GM20000 (cell line): ENCODE measurements at regions not wholly inside any gene's neighbourhood (a gene's known extent, or its start where the extent isn't known, plus 50 kb on each side); places are given as distances from the start of the nearest gene placed in this dataset.
"Not testable (repeated sequence)": the region's sequence is repeated elsewhere in the genome, so short reads cannot be mapped to it uniquely, and the experiment has no call there.

Experiments used
- DNase-seq: peaks from one replicate; pipeline ENCODE4 v3.0.0; 2012; ENCODE audit warnings: low spot score
- TF ChIP-seq, protein P1 (sequence below): IDR thresholded peaks from 2 replicates; pipeline ENCODE4 v1.5.1; 2012; ENCODE audit warnings: mild to moderate bottlenecking, control low read depth; ENCODE audit errors: extremely low read depth, missing control alignments

- DNase-seq = no peak
- TF ChIP-seq, protein P1, sequence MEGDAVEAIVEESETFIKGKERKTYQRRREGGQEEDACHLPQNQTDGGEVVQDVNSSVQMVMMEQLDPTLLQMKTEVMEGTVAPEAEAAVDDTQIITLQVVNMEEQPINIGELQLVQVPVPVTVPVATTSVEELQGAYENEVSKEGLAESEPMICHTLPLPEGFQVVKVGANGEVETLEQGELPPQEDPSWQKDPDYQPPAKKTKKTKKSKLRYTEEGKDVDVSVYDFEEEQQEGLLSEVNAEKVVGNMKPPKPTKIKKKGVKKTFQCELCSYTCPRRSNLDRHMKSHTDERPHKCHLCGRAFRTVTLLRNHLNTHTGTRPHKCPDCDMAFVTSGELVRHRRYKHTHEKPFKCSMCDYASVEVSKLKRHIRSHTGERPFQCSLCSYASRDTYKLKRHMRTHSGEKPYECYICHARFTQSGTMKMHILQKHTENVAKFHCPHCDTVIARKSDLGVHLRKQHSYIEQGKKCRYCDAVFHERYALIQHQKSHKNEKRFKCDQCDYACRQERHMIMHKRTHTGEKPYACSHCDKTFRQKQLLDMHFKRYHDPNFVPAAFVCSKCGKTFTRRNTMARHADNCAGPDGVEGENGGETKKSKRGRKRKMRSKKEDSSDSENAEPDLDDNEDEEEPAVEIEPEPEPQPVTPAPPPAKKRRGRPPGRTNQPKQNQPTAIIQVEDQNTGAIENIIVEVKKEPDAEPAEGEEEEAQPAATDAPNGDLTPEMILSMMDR = no peak
Observed at GRCh38 chr13:86882835-86883234, 788.3 kb upstream of the SLITRK5 start.

DNA sequence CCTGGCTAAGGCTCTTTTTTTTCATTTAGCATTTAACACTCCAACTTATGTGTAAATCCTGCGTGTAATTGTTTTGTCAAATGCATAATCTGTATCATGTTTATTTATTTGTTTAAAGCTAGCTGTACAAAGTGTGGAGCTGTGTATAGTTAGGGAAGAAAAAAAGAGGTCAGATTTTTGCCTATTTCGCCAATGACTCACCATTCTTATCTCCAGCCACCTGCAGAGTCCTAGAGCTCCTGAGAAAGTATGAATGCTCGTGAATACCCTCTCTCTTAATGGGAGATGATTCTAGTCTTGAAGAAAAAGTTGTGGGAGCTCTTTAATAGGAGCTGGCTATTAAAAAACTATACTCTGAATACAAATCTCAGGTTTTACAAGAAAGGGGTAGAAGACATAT is 778.8 kb upstream of the SLITRK5 start:
- DNase-seq = no peak
- TF ChIP-seq, protein P1 = no peak

DNA sequence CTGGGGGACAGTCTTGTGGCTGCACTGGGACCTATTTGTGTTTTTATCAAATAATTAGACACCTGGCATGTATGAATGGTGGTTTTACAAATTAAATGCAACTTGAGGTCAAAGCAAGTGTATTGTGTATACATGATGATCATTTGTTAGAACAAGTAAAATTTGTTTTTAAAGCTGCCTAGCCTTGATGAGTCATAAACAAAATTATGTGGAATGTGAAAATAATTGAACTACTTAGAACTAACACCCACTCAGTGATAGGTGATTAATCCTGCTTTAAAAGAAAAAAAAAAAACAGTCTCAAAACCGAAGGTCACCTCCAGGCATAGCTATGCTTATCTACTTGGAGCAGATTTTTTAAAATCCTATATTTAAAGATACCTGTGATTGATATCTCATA is 770.3 kb upstream of the SLITRK5 start:
- TF ChIP-seq, protein P1 = no peak
- DNase-seq = no peak

GRCh38 chr13:86906127-86906874 is 764.9 kb upstream of the SLITRK5 start:
- DNase-seq = no peak
- TF ChIP-seq, protein P1 = no peak

GRCh38 chr13:86907156-86907555 is 764.0 kb upstream of the SLITRK5 start:
- TF ChIP-seq, protein P1 = no peak
- no peak for DNase-seq

DNA sequence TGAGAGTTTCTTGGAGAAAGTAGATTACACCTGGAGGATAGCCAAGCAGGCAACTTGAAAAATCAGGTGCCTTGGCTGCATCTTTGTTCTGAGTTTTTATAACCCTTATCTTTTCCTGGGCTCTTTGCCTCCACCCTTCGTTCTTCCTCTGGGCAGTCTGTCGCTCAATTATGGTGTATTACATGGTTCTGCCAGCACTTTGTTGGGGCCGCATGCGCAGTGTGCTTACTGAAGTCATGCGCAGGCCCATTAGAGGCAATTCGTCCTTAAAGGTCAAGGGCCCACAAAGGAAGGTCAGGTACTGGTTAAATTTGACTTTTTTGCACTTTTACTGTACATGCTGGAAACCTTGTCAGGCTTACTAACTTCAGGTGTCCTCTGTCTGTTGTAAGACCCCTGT is 761.9 kb upstream of the SLITRK5 start:
- DNase-seq = no peak
- TF ChIP-seq, protein P1 = no peak

DNA sequence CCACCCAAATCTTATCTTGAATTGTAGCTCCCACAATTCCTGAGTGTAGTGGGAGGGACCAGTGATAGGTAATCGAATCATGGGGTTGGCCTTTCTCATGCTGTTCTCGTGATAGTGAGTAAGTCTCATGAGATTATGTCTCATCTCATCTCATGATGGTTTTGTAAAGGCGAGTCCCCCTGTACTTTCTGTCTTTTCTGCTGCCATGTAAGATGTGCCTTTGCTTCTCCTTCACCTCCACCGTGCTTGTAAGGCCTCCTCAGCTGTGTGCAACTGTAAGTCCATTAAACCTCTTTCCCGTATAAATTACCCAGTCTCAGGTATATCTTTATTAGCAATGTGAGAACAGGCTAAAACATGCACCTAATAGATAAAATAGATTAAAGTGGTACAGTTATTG is 756.4 kb upstream of the SLITRK5 start:
- no peak for DNase-seq
- TF ChIP-seq, protein P1 = no peak

- not testable (repeated sequence) for DNase-seq
Observed at GRCh38 chr13:86917438-86917837, 753.7 kb upstream of the SLITRK5 start.
